Fibroblast of pulmonary artery (primary cell): ENCODE measurements at regions not wholly inside any gene's neighbourhood (a gene's known extent, or its start where the extent isn't known, plus 50 kb on each side); places are given as distances from the start of the nearest gene placed in this dataset.

Source experiments
- DNase-seq: peaks from one replicate; pipeline ENCODE4 v3.0.0-alpha.2; 2010; ENCODE audit warnings: low read depth
- H3K4me3 ChIP-seq: replicated peaks from 2 replicates; pipeline ENCODE4 v1.5.1; 2011; ENCODE audit warnings: low read depth, mild to moderate bottlenecking, control low read depth, low read length, moderate library complexity
- CTCF ChIP-seq: IDR thresholded peaks from 2 replicates; pipeline ENCODE4 v1.5.1; 2011; ENCODE audit warnings: mild to moderate bottlenecking, control low read depth, low read length, inconsistent platforms; ENCODE audit errors: missing control alignments

GRCh38 chr5:23372177-23372576 lies 135.2 kb upstream of the PRDM9 start:
- DNase-seq, result no peak
- TF ChIP-seq CTCF, result no peak
- H3K4me3 ChIP-seq, result no peak overlapping the region

- no peak overlapping the region for H3K4me3 ChIP-seq
- DNase-seq, result no peak
- no peak for TF ChIP-seq CTCF
Observed at GRCh38 chr5:23368393-23368792, 139.0 kb upstream of the PRDM9 start.

GRCh38 chr5:23367874-23368273 lies 139.5 kb upstream of the PRDM9 start:
- H3K4me3 ChIP-seq, result no peak overlapping the region
- no peak for DNase-seq
- no peak for TF ChIP-seq CTCF

- no peak overlapping the region for H3K4me3 ChIP-seq
- no peak for TF ChIP-seq CTCF
- DNase-seq, result no peak
Observed at GRCh38 chr5:23353286-23353685, 154.1 kb upstream of the PRDM9 start.

- DNase-seq, result peak; percentile 56
- TF ChIP-seq CTCF, result peak; percentile 36
- H3K4me3 ChIP-seq, result no peak overlapping the region
Observed at GRCh38 chr5:23352446-23352845, 155.0 kb upstream of the PRDM9 start.

- DNase-seq, result no peak
- TF ChIP-seq CTCF, result no peak
- H3K4me3 ChIP-seq, result no peak overlapping the region
Observed at GRCh38 chr5:23343121-23343520, 164.3 kb upstream of the PRDM9 start.

- peak; percentile 57 for TF ChIP-seq CTCF
- no peak overlapping the region for H3K4me3 ChIP-seq
- peak; percentile 45 for DNase-seq
Observed at GRCh38 chr5:23332650-23333251, 174.7 kb upstream of the PRDM9 start.
